Keratinocyte (primary cell): ENCODE measurements at regions not wholly inside any gene's neighbourhood (a gene's known extent, or its start where the extent isn't known, plus 50 kb on each side); places are given as distances from the start of the nearest gene placed in this dataset.
"Not testable (repeated sequence)": the region's sequence is repeated elsewhere in the genome, so short reads cannot be mapped to it uniquely, and the experiment has no call there.

ENCODE experiments used
- DNase-seq: peaks from one replicate; pipeline ENCODE4 v3.0.0-alpha.2; 2011; ENCODE audit warnings: low read depth, missing footprints, low spot score
- FAIRE-seq: peaks from 2 replicates; lab custom pipeline; 2011; peaks lifted over from hg19 to GRCh38; lab: Jason Lieb, UNC
- H2AFZ ChIP-seq: 2 replicates; pipeline ENCODE4 v1.6.0; 2012; ENCODE audit warnings: low read length, control low read depth, inconsistent platforms; ENCODE audit not compliant: control insufficient read depth
- H3K27ac ChIP-seq: 2 replicates; pipeline ENCODE4 v1.5.1; 2011; ENCODE audit warnings: low read length; ENCODE audit not compliant: control insufficient read depth, insufficient read depth
- H3K27me3 ChIP-seq: 3 replicates; pipeline ENCODE4 v1.6.0; 2011; ENCODE audit warnings: low read length; ENCODE audit not compliant: control insufficient read depth, insufficient read depth; ENCODE audit errors: extremely low read depth
- H3K36me3 ChIP-seq, 2 experiments: 2 replicates in 1 of 2; 3 replicates in 1 of 2; pipeline ENCODE4 v1.5.1; 2011; ENCODE audit warnings: low read length in 2 of 2, mild to moderate bottlenecking in 1 of 2; ENCODE audit not compliant: control insufficient read depth in 2 of 2, insufficient read depth in 2 of 2; ENCODE audit errors: extremely low read depth in 1 of 2
- H3K4me1 ChIP-seq: 3 replicates; pipeline ENCODE4 v1.5.1; 2011; ENCODE audit warnings: low read length; ENCODE audit not compliant: control insufficient read depth, insufficient read depth; ENCODE audit errors: extremely low read depth
- H3K4me2 ChIP-seq: 3 replicates; pipeline ENCODE4 v1.6.0; 2011; ENCODE audit warnings: low read depth, low read length; ENCODE audit not compliant: control insufficient read depth, insufficient read depth; ENCODE audit errors: extremely low read depth
- H3K4me3 ChIP-seq, 3 experiments: fragments of 200-600 bp in 1 of 3; sonication (generic) in 1 of 3; 2 replicates in 2 of 3; 3 replicates in 1 of 3; pipeline ENCODE4 v1.5.1; 2011 to 2016; ENCODE audit warnings: low read length in 3 of 3, mild to moderate bottlenecking in 3 of 3, control low read depth in 2 of 3, inconsistent platforms in 1 of 3, low read depth in 1 of 3, mixed read lengths in 1 of 3, mixed run types in 1 of 3, moderate library complexity in 1 of 3; ENCODE audit not compliant: control insufficient read depth in 2 of 3, insufficient read depth in 2 of 3; ENCODE audit errors: extremely low read depth in 1 of 3
- H3K79me2 ChIP-seq: 2 replicates; pipeline ENCODE4 v1.6.0; 2012; ENCODE audit warnings: low read length; ENCODE audit not compliant: control insufficient read depth, insufficient read depth
- H3K9ac ChIP-seq: 3 replicates; pipeline ENCODE4 v1.6.0; 2011; ENCODE audit warnings: low read length; ENCODE audit not compliant: control insufficient read depth, insufficient read depth; ENCODE audit errors: extremely low read depth
- H3K9me1 ChIP-seq: 3 replicates; pipeline ENCODE4 v1.6.0; 2011; ENCODE audit warnings: low read length; ENCODE audit not compliant: control insufficient read depth, insufficient read depth; ENCODE audit errors: extremely low read depth
- H3K9me3 ChIP-seq: 2 replicates; pipeline ENCODE4 v1.5.1; 2012; ENCODE audit warnings: low read depth, low read length; ENCODE audit not compliant: control insufficient read depth
- H4K20me1 ChIP-seq: 3 replicates; pipeline ENCODE4 v1.6.0; 2011; ENCODE audit warnings: low read length; ENCODE audit not compliant: control insufficient read depth, insufficient read depth; ENCODE audit errors: extremely low read depth
- EZH2 ChIP-seq: IDR thresholded peaks from one replicate; pipeline ENCODE4 v1.6.1; 2012; ENCODE audit warnings: inconsistent platforms, mild to moderate bottlenecking, low read length, moderate library complexity
- dilution Hi-C: fragments of 300-500 bp; cut with MboI; formaldehyde crosslinking; loops from one replicate; pipeline ENCODE4 v1.7.0; 2020; ENCODE audit warnings: low sequenced_read_pairs; ENCODE audit not compliant: extremely low pct_ligation_motif_present
- TF ChIP-seq, protein P1 (sequence below), 3 experiments: IDR thresholded peaks in 1 of 3; conservative IDR thresholded peaks in 1 of 3; optimal IDR thresholded peaks in 1 of 3; 2 replicates in 2 of 3; 3 replicates in 1 of 3; pipeline versions ENCODE3 to v1.5.1; 2011; ENCODE audit warnings: low read length in 3 of 3, mild to moderate bottlenecking in 3 of 3, moderate library complexity in 2 of 3, control low read depth in 1 of 3, inconsistent platforms in 1 of 3; ENCODE audit not compliant: insufficient read depth in 2 of 3; ENCODE audit errors: extremely low read depth in 1 of 3

DNA sequence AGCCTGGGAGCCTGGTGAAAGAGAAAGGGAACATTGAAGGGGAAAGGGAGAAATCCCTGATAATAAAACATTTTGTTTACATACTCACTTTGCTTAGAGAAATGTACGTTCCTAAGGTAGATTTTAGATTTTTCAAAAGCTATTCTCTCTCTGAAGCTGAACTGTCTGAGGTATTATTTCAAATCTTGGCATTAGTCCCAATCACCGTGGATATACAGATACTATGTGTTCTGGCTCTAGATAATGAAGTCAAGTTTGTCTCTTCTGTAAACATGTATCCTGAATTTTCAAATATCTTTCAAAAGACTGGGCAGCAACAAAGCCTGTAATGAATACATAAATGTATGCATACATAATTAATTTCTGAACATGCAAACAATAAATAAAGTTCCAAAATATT, 1104.2 kb upstream of the FAM98A start:
- no peaks in the 10 kb centered on the region for H3K4me1 ChIP-seq
- no peaks in the 10 kb centered on the region for H3K79me2 ChIP-seq
- no peak overlapping the region for H3K9ac ChIP-seq
- no peaks in the 10 kb centered on the region for H4K20me1 ChIP-seq
- no peaks in the 10 kb centered on the region for H3K27me3 ChIP-seq
- DNase-seq = no peak
- H3K36me3 ChIP-seq = no peaks in the 10 kb centered on the region
- TF ChIP-seq, protein P1, sequence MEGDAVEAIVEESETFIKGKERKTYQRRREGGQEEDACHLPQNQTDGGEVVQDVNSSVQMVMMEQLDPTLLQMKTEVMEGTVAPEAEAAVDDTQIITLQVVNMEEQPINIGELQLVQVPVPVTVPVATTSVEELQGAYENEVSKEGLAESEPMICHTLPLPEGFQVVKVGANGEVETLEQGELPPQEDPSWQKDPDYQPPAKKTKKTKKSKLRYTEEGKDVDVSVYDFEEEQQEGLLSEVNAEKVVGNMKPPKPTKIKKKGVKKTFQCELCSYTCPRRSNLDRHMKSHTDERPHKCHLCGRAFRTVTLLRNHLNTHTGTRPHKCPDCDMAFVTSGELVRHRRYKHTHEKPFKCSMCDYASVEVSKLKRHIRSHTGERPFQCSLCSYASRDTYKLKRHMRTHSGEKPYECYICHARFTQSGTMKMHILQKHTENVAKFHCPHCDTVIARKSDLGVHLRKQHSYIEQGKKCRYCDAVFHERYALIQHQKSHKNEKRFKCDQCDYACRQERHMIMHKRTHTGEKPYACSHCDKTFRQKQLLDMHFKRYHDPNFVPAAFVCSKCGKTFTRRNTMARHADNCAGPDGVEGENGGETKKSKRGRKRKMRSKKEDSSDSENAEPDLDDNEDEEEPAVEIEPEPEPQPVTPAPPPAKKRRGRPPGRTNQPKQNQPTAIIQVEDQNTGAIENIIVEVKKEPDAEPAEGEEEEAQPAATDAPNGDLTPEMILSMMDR (optimal IDR thresholded peaks at IDR 0.05 in 1 of 3, IDR thresholded peaks at IDR 0.05 in 1 of 3, conservative IDR thresholded peaks at IDR 0.05 in 1 of 3; ENCODE audit: extremely low read depth in 1 of 3, insufficient read depth in 2 of 3, low read length in 3 of 3) = no peak
- no peak for TF ChIP-seq EZH2
- H3K9me3 ChIP-seq = no peaks in the 10 kb centered on the region
- dilution Hi-C loops = no loop called here
- H3K9me1 ChIP-seq = no peaks in the 10 kb centered on the region
- H2AFZ ChIP-seq = no peak overlapping the region
- H3K4me3 ChIP-seq = no peak overlapping the region
- FAIRE-seq = no peak
- no peak overlapping the region for H3K27ac ChIP-seq
- no peak overlapping the region for H3K4me2 ChIP-seq

DNA sequence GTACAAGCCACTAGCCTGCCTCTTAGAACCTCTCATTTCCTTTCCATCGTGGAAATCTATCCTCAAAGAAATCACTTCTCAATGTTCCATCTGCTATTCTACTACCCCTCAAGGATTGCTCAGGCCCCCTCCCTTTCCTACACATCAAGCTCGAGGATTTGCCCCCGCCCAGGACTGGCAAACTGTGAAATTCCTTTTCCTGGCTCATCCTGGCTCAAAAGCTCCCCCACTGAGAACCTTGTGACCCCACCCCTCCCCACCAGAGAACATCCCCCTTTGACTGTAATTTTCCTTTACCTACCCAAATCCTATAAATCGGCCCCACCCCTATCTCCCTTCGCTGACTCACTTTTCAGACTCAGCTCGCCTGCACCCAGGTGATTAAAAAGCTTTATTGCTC, 1103.3 kb upstream of the FAM98A start:
- H2AFZ ChIP-seq, H3K9me3 ChIP-seq, FAIRE-seq, H3K27ac ChIP-seq, DNase-seq, H4K20me1 ChIP-seq, H3K79me2 ChIP-seq, H3K4me3 ChIP-seq, H3K4me1 ChIP-seq, H3K9ac ChIP-seq, H3K27me3 ChIP-seq, H3K9me1 ChIP-seq, H3K36me3 ChIP-seq, H3K4me2 ChIP-seq, dilution Hi-C loops: not testable (repeated sequence)

DNA sequence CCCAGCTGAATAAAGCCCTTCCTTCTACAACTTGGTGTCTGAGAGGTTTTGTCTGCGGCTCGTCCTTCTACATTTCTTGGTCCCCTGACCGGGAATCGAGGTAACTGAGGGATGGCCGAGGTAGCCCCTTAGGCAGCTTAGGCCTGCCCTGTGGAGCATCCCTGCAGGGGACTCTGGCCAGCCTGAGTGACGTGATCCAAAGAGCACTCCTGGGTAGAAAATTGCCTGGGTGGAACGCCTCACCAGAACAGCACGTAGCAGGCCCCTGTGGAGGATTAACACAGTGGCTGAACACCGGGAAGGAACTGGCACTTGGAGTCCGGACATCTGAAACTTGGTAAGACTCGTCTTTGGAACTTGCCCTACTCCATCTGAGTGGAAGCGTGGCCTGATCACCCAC, 1078.5 kb upstream of the FAM98A start:
- H3K36me3 ChIP-seq, dilution Hi-C loops, H3K9me3 ChIP-seq, H3K4me1 ChIP-seq, H2AFZ ChIP-seq, H3K27ac ChIP-seq, H3K9me1 ChIP-seq, H3K4me3 ChIP-seq, DNase-seq, H4K20me1 ChIP-seq, H3K9ac ChIP-seq, H3K4me2 ChIP-seq, H3K27me3 ChIP-seq, FAIRE-seq, H3K79me2 ChIP-seq: not testable (repeated sequence)

DNA sequence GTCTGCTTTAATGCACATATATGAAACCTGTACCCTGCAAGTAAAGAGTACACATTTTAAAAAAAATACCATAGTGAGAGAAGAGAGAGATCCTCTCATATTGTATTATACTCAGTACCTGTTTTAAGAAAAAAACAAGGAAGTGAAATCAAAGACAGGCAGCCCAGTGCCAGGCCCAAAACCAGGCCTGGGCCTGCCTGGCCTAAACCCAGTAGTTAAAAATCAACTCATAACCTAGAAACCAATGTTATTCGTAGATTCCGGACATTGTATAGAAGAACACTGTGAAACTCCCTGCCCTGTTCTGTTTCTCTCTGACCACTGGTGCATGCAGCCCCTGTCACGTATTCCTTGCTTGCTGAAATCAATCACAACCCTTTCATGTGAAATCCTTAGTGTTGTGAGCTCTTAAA, 1078.0 kb upstream of the FAM98A start:
- H2AFZ ChIP-seq, H3K9ac ChIP-seq, dilution Hi-C loops, H3K4me3 ChIP-seq, H3K9me1 ChIP-seq, H4K20me1 ChIP-seq, FAIRE-seq, H3K27me3 ChIP-seq, H3K9me3 ChIP-seq, DNase-seq, H3K4me2 ChIP-seq, H3K4me1 ChIP-seq, H3K27ac ChIP-seq, H3K79me2 ChIP-seq, H3K36me3 ChIP-seq: not testable (repeated sequence)
